H1 (cell line): ENCODE measurements at regions not wholly inside any gene's neighbourhood (a gene's known extent, or its start where the extent isn't known, plus 50 kb on each side); places are given as distances from the start of the nearest gene placed in this dataset.

ENCODE experiments used
- RAD21 ChIP-seq, 2 experiments: IDR thresholded peaks in 1 of 2; conservative IDR thresholded peaks in 1 of 2; 2 replicates each; pipeline ENCODE4 v1.6.1; 2011; ENCODE audit warnings: low read depth in 2 of 2, low read length in 2 of 2, improper control_type of control experiment in 1 of 2, inconsistent platforms in 1 of 2, mild to moderate bottlenecking in 1 of 2, moderate library complexity in 1 of 2
- SP2 ChIP-seq: IDR thresholded peaks from 2 replicates; pipeline ENCODE4 v1.6.1; 2012; ENCODE audit warnings: mild to moderate bottlenecking, low read length, inconsistent platforms

DNA sequence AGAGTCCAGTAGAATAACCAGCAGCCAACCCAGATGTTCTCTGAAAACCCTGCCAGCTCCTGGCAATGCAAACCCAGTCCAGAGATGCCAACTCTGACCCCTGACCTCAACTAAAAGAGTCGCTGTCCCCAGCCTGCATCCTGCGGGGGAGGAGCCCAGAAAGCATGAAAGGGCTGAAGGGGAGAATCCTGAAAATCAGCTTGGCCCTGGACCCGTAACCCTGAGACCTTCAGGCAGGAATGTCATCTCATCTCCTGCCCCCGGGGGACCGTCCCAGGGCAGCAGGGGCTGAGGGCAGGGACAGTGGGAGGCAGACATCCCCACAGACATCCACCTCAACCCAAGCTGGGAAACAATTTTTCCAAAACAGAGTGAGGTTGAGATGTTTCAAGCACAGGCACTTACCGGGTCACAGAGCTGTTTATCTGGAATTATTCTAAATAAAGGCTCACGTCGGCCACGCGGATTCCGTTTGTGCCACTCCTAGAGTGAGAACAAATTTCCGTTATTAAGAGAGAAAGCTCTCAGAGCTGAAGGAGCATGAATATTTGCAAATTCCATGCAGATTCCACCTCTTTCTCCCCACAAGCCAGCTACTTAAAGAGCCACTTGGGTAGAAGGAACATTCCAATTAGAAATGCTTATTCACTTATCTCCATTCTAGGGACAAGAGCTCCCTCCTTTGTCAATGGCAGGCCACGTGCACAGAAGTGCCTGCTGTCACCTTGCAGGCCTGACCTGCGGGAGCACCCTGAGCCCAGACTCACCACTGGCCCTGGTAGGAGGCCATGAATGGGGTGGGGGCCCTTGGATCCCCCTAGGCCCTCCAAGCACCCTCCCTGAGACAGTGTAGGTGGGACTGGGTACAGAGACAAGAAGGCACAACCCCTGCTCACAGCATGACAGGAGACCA lies 240.1 kb downstream of the NPHP4 start (continued):
- peak; percentile 23 to 29; a peak in 3 of 4 replicates for TF ChIP-seq RAD21 (IDR thresholded peaks at IDR 0.05 in 1 of 2, conservative IDR thresholded peaks at IDR 0.05 in 1 of 2; ENCODE audit: low read depth in 2 of 2, low read length in 2 of 2)
- no peak for TF ChIP-seq SP2
